ENCODE measurements at regions not wholly inside any gene's neighbourhood (a gene's known extent, or its start where the extent isn't known, plus 50 kb on each side); places are given as distances from the start of the nearest gene placed in this dataset.

- H3K36me3 ChIP-seq (ENCODE audit: control insufficient read depth, low read depth, low read length), result no peaks in the 10 kb centered on the region
- H3K9ac ChIP-seq (ENCODE audit: low read length), result no peak overlapping the region
- no peak overlapping the region for H3K27ac ChIP-seq (ENCODE audit: low read length)
Measured at GRCh38 chr20:40265825-40266533, 423.1 kb downstream of the MAFB start.

GRCh38 chr20:40262219-40262618, 426.8 kb downstream of the MAFB start:
- Histone ChIP-seq H3K27me3 (ENCODE audit: control insufficient read depth, insufficient read depth, low read length) (no peaks in the 10 kb centered on the region), H3K36me3 (ENCODE audit: control insufficient read depth, low read depth, low read length) (no peaks in the 10 kb centered on the region), H3K4me3 (ENCODE audit: low read length) (no peak overlapping the region), H3K27ac (ENCODE audit: low read length) (no peak overlapping the region), H3K4me1 (ENCODE audit: control insufficient read depth, low read depth, low read length) (no peaks in the 10 kb centered on the region), H3K9me3 (ENCODE audit: control insufficient read depth, low read depth, low read length) (no peaks in the 10 kb centered on the region), H3K9ac (ENCODE audit: low read length) (no peak overlapping the region)

More at GRCh38 chr20:40265825-40266533, 423.1 kb downstream of the MAFB start:
- Histone ChIP-seq H3K9me3 (ENCODE audit: control insufficient read depth, low read depth, low read length) (no peaks in the 10 kb centered on the region), H3K27me3 (ENCODE audit: control insufficient read depth, insufficient read depth, low read length) (no peaks in the 10 kb centered on the region), H3K4me1 (ENCODE audit: control insufficient read depth, low read depth, low read length) (peaks cover 12% of the 10 kb centered on the region), H3K4me3 (ENCODE audit: low read length) (no peak overlapping the region)

GRCh38 chr20:40258931-40259330, 430.1 kb downstream of the MAFB start:
- Histone ChIP-seq H3K27me3 (ENCODE audit: control insufficient read depth, insufficient read depth, low read length) (no peaks in the 10 kb centered on the region), H3K27ac (ENCODE audit: low read length) (no peak overlapping the region), H3K9ac (ENCODE audit: low read length) (no peak overlapping the region), H3K4me1 (ENCODE audit: control insufficient read depth, low read depth, low read length) (no peaks in the 10 kb centered on the region), H3K9me3 (ENCODE audit: control insufficient read depth, low read depth, low read length) (no peaks in the 10 kb centered on the region), H3K4me3 (ENCODE audit: low read length) (no peak overlapping the region), H3K36me3 (ENCODE audit: control insufficient read depth, low read depth, low read length) (no peaks in the 10 kb centered on the region)

- H3K27ac ChIP-seq (ENCODE audit: low read length), result no peak overlapping the region
- H3K36me3 ChIP-seq (ENCODE audit: control insufficient read depth, low read depth, low read length), result no peaks in the 10 kb centered on the region
- H3K4me3 ChIP-seq (ENCODE audit: low read length), result no peak overlapping the region
- no peaks in the 10 kb centered on the region for H3K27me3 ChIP-seq (ENCODE audit: control insufficient read depth, insufficient read depth, low read length)
- no peaks in the 10 kb centered on the region for H3K4me1 ChIP-seq (ENCODE audit: control insufficient read depth, low read depth, low read length)
- no peak overlapping the region for H3K9ac ChIP-seq (ENCODE audit: low read length)
- no peaks in the 10 kb centered on the region for H3K9me3 ChIP-seq (ENCODE audit: control insufficient read depth, low read depth, low read length)
Measured at GRCh38 chr20:40257763-40258162, 431.3 kb downstream of the MAFB start.

GRCh38 chr20:40255365-40255764, 433.7 kb downstream of the MAFB start:
- Histone ChIP-seq H3K36me3 (ENCODE audit: control insufficient read depth, low read depth, low read length) (no peaks in the 10 kb centered on the region), H3K9me3 (ENCODE audit: control insufficient read depth, low read depth, low read length) (no peaks in the 10 kb centered on the region), H3K4me1 (ENCODE audit: control insufficient read depth, low read depth, low read length) (no peaks in the 10 kb centered on the region), H3K27me3 (ENCODE audit: control insufficient read depth, insufficient read depth, low read length) (no peaks in the 10 kb centered on the region), H3K4me3 (ENCODE audit: low read length) (no peak overlapping the region), H3K27ac (ENCODE audit: low read length) (no peak overlapping the region), H3K9ac (ENCODE audit: low read length) (no peak overlapping the region)

- H3K27ac ChIP-seq (ENCODE audit: low read length), result no peak overlapping the region
Measured at GRCh38 chr20:40254023-40254772, 434.8 kb downstream of the MAFB start.

GRCh38 chr20:40251284-40251932, 437.6 kb downstream of the MAFB start:
- Histone ChIP-seq H3K27ac (ENCODE audit: low read length) (no peak overlapping the region), H3K9ac (ENCODE audit: low read length) (no peak overlapping the region), H3K4me1 (ENCODE audit: control insufficient read depth, low read depth, low read length) (no peaks in the 10 kb centered on the region), H3K36me3 (ENCODE audit: control insufficient read depth, low read depth, low read length) (no peaks in the 10 kb centered on the region), H3K4me3 (ENCODE audit: low read length) (no peak overlapping the region), H3K27me3 (ENCODE audit: control insufficient read depth, insufficient read depth, low read length) (no peaks in the 10 kb centered on the region), H3K9me3 (ENCODE audit: control insufficient read depth, low read depth, low read length) (no peaks in the 10 kb centered on the region)

More at GRCh38 chr20:40254023-40254772, 434.8 kb downstream of the MAFB start:
- Histone ChIP-seq H3K4me3 (ENCODE audit: low read length) (no peak overlapping the region), H3K9me3 (ENCODE audit: control insufficient read depth, low read depth, low read length) (no peaks in the 10 kb centered on the region), H3K27me3 (ENCODE audit: control insufficient read depth, insufficient read depth, low read length) (no peaks in the 10 kb centered on the region), H3K4me1 (ENCODE audit: control insufficient read depth, low read depth, low read length) (no peaks in the 10 kb centered on the region), H3K9ac (ENCODE audit: low read length) (no peak overlapping the region), H3K36me3 (ENCODE audit: control insufficient read depth, low read depth, low read length) (no peaks in the 10 kb centered on the region)

GRCh38 chr20:40249805-40250204, 439.2 kb downstream of the MAFB start:
- no peaks in the 10 kb centered on the region for H3K36me3 ChIP-seq (ENCODE audit: control insufficient read depth, low read depth, low read length)
- H3K4me3 ChIP-seq (ENCODE audit: low read length), result no peak overlapping the region
- H3K9ac ChIP-seq (ENCODE audit: low read length), result no peak overlapping the region
- H3K4me1 ChIP-seq (ENCODE audit: control insufficient read depth, low read depth, low read length), result no peaks in the 10 kb centered on the region
- no peaks in the 10 kb centered on the region for H3K27me3 ChIP-seq (ENCODE audit: control insufficient read depth, insufficient read depth, low read length)
- H3K9me3 ChIP-seq (ENCODE audit: control insufficient read depth, low read depth, low read length), result no peaks in the 10 kb centered on the region
- H3K27ac ChIP-seq (ENCODE audit: low read length), result no peak overlapping the region

GRCh38 chr20:40245829-40246228, 443.2 kb downstream of the MAFB start:
- no peak overlapping the region for H3K27ac ChIP-seq (ENCODE audit: low read length)
- no peak overlapping the region for H3K9ac ChIP-seq (ENCODE audit: low read length)
- no peaks in the 10 kb centered on the region for H3K9me3 ChIP-seq (ENCODE audit: control insufficient read depth, low read depth, low read length)
- H3K4me1 ChIP-seq (ENCODE audit: control insufficient read depth, low read depth, low read length), result no peaks in the 10 kb centered on the region
- H3K4me3 ChIP-seq (ENCODE audit: low read length), result no peak overlapping the region
- H3K27me3 ChIP-seq (ENCODE audit: control insufficient read depth, insufficient read depth, low read length), result no peaks in the 10 kb centered on the region
- H3K36me3 ChIP-seq (ENCODE audit: control insufficient read depth, low read depth, low read length), result no peaks in the 10 kb centered on the region

- Histone ChIP-seq H3K9me3 (ENCODE audit: control insufficient read depth, low read depth, low read length) (no peaks in the 10 kb centered on the region), H3K36me3 (ENCODE audit: control insufficient read depth, low read depth, low read length) (no peaks in the 10 kb centered on the region), H3K27me3 (ENCODE audit: control insufficient read depth, insufficient read depth, low read length) (no peaks in the 10 kb centered on the region), H3K4me1 (ENCODE audit: control insufficient read depth, low read depth, low read length) (no peaks in the 10 kb centered on the region), H3K9ac (ENCODE audit: low read length) (no peak overlapping the region), H3K4me3 (ENCODE audit: low read length) (no peak overlapping the region), H3K27ac (ENCODE audit: low read length) (no peak overlapping the region)
Measured at GRCh38 chr20:40244286-40244685, 444.8 kb downstream of the MAFB start.

GRCh38 chr20:40241596-40242343, 447.3 kb downstream of the MAFB start:
- no peak overlapping the region for H3K4me3 ChIP-seq (ENCODE audit: low read length)
- no peaks in the 10 kb centered on the region for H3K27me3 ChIP-seq (ENCODE audit: control insufficient read depth, insufficient read depth, low read length)
- H3K36me3 ChIP-seq (ENCODE audit: control insufficient read depth, low read depth, low read length), result no peaks in the 10 kb centered on the region
- H3K9me3 ChIP-seq (ENCODE audit: control insufficient read depth, low read depth, low read length), result no peaks in the 10 kb centered on the region
- no peaks in the 10 kb centered on the region for H3K4me1 ChIP-seq (ENCODE audit: control insufficient read depth, low read depth, low read length)
- no peak overlapping the region for H3K9ac ChIP-seq (ENCODE audit: low read length)
- H3K27ac ChIP-seq (ENCODE audit: low read length), result no peak overlapping the region
